GM12891 (cell line): ENCODE measurements at regions not wholly inside any gene's neighbourhood (a gene's known extent, or its start where the extent isn't known, plus 50 kb on each side); places are given as distances from the start of the nearest gene placed in this dataset.
"Not testable (repeated sequence)": the region's sequence is repeated elsewhere in the genome, so short reads cannot be mapped to it uniquely, and the experiment has no call there.

Source experiments
- DNase-seq: peaks from one replicate; pipeline ENCODE4 v3.0.0; 2011; ENCODE audit warnings: low spot score; ENCODE audit not compliant: insufficient read length
- FAIRE-seq: peaks from 2 replicates; lab custom pipeline; 2011; peaks lifted over from hg19 to GRCh38; lab: Jason Lieb, UNC
- PAX5 ChIP-seq: IDR thresholded peaks from 2 replicates; pipeline ENCODE4 v1.6.1; 2011; ENCODE audit warnings: low read length, moderate library complexity, mild to moderate bottlenecking; ENCODE audit not compliant: insufficient read depth, severe bottlenecking
- POLR2A ChIP-seq: IDR thresholded peaks from 2 replicates; pipeline ENCODE4 v1.6.1; 2011; ENCODE audit warnings: low read depth, low read length, control low read depth
- POLR2AphosphoS5 ChIP-seq: IDR thresholded peaks from 2 replicates; pipeline ENCODE4 v1.6.1; 2011; ENCODE audit warnings: low read depth, low read length, control low read depth
- POU2F2 ChIP-seq: IDR thresholded peaks from 2 replicates; pipeline ENCODE4 v1.6.1; 2011; ENCODE audit warnings: low read depth, mild to moderate bottlenecking, control low read depth, low read length, moderate library complexity
- SPI1 ChIP-seq: IDR thresholded peaks from 2 replicates; pipeline ENCODE4 v1.6.1; 2011; ENCODE audit warnings: low read depth, low read length, control low read depth
- TAF1 ChIP-seq: IDR thresholded peaks from 2 replicates; pipeline ENCODE4 v1.6.1; 2011; ENCODE audit warnings: low read depth, low read length, control low read depth

- no peak for FAIRE-seq
- DNase-seq: no peak
- no peak for TF ChIP-seq PAX5
- TF ChIP-seq POU2F2: no peak
- TF ChIP-seq POLR2A: no peak
- no peak for TF ChIP-seq TAF1
- TF ChIP-seq POLR2AphosphoS5: no peak
- TF ChIP-seq SPI1: no peak
Measured at GRCh38 chr7:96910486-96910885, 94.9 kb upstream of the DLX6 start.

GRCh38 chr7:96915029-96915428 is 90.3 kb upstream of the DLX6 start:
- no peak for TF ChIP-seq POU2F2
- TF ChIP-seq PAX5: no peak
- TF ChIP-seq TAF1: no peak
- no peak for TF ChIP-seq POLR2AphosphoS5
- TF ChIP-seq POLR2A: no peak
- TF ChIP-seq SPI1: no peak
- FAIRE-seq: no peak
- no peak for DNase-seq

- no peak for TF ChIP-seq PAX5
- TF ChIP-seq TAF1: no peak
- TF ChIP-seq SPI1: no peak
- no peak for TF ChIP-seq POU2F2
- TF ChIP-seq POLR2AphosphoS5: no peak
- TF ChIP-seq POLR2A: no peak
- FAIRE-seq (no peak), DNase-seq (no peak)
Measured at GRCh38 chr7:96920064-96920463, 85.3 kb upstream of the DLX6 start.

- DNase-seq (no peak), FAIRE-seq (no peak)
- TF ChIP-seq POLR2A: no peak
- no peak for TF ChIP-seq PAX5
Measured at GRCh38 chr7:96920713-96921112, 84.6 kb upstream of the DLX6 start.

GRCh38 chr7:96921231-96921630 is 84.1 kb upstream of the DLX6 start:
- TF ChIP-seq TAF1: no peak
- TF ChIP-seq PAX5: no peak
- TF ChIP-seq POLR2A: no peak
- no peak for TF ChIP-seq POU2F2
- TF ChIP-seq POLR2AphosphoS5: no peak
- TF ChIP-seq SPI1: no peak
- DNase-seq: no peak
- FAIRE-seq: no peak

- FAIRE-seq (no peak), DNase-seq (no peak)
- TF ChIP-seq PAX5: no peak
- TF ChIP-seq POLR2AphosphoS5: no peak
Measured at GRCh38 chr7:96921771-96922170, 83.6 kb upstream of the DLX6 start.

- not testable (repeated sequence) for FAIRE-seq, DNase-seq
Measured at GRCh38 chr7:96923345-96923744, 82.0 kb upstream of the DLX6 start.

- DNase-seq: no peak
- FAIRE-seq: no peak
Measured at GRCh38 chr7:96927131-96927530, 78.2 kb upstream of the DLX6 start.

GRCh38 chr7:96928965-96929364 is 76.4 kb upstream of the DLX6 start:
- TF ChIP-seq POLR2A (no peak), SPI1 (no peak), TAF1 (no peak), PAX5 (no peak), POLR2AphosphoS5 (no peak), POU2F2 (no peak)
- DNase-seq (no peak), FAIRE-seq (no peak)

More at GRCh38 chr7:96927131-96927530, 78.2 kb upstream of the DLX6 start:
- TF ChIP-seq POLR2AphosphoS5 (no peak), POU2F2 (no peak), SPI1 (no peak), TAF1 (no peak), PAX5 (no peak), POLR2A (no peak)

- DNase-seq (no peak), FAIRE-seq (no peak)
- no peak for TF ChIP-seq SPI1
- TF ChIP-seq POLR2AphosphoS5: no peak
- TF ChIP-seq POLR2A: no peak
- no peak for TF ChIP-seq TAF1
- TF ChIP-seq PAX5: no peak
- no peak for TF ChIP-seq POU2F2
Measured at GRCh38 chr7:96931891-96932290, 73.5 kb upstream of the DLX6 start.

GRCh38 chr7:96933067-96933645 is 72.2 kb upstream of the DLX6 start:
- FAIRE-seq (no peak), DNase-seq (no peak)
- no peak for TF ChIP-seq POLR2AphosphoS5

- FAIRE-seq: no peak
- DNase-seq: no peak
- no peak for TF ChIP-seq PAX5
- TF ChIP-seq TAF1: no peak
- no peak for TF ChIP-seq POLR2AphosphoS5
- TF ChIP-seq POLR2A: no peak
- TF ChIP-seq POU2F2: no peak
Measured at GRCh38 chr7:96936621-96937020, 68.7 kb upstream of the DLX6 start.
